GM06990 (cell line): ENCODE measurements at regions not wholly inside any gene's neighbourhood (a gene's known extent, or its start where the extent isn't known, plus 50 kb on each side); places are given as distances from the start of the nearest gene placed in this dataset.

ENCODE experiments used
- DNase-seq: peaks from one replicate; pipeline ENCODE4 v3.0.0-alpha.2; 2011; ENCODE audit not compliant: insufficient read length; ENCODE audit errors: extremely low read depth
- H3K27me3 ChIP-seq: replicated peaks from 2 replicates; pipeline ENCODE4 v1.6.0; 2011; ENCODE audit warnings: low read length; ENCODE audit not compliant: control insufficient read depth, insufficient read depth
- H3K36me3 ChIP-seq: 2 replicates; pipeline ENCODE4 v1.5.1; 2011; ENCODE audit warnings: low read length; ENCODE audit not compliant: control insufficient read depth, insufficient read depth
- H3K4me3 ChIP-seq: replicated peaks from 2 replicates; pipeline ENCODE4 v1.5.1; 2011; ENCODE audit warnings: low read depth, mild to moderate bottlenecking, control low read depth, low read length
- TF ChIP-seq, protein P1 (sequence below): IDR thresholded peaks from 2 replicates; pipeline ENCODE4 v1.5.1; 2011; ENCODE audit warnings: low read length, control low read depth, mild to moderate bottlenecking, inconsistent platforms; ENCODE audit not compliant: insufficient read depth, poor library complexity, severe bottlenecking

DNA sequence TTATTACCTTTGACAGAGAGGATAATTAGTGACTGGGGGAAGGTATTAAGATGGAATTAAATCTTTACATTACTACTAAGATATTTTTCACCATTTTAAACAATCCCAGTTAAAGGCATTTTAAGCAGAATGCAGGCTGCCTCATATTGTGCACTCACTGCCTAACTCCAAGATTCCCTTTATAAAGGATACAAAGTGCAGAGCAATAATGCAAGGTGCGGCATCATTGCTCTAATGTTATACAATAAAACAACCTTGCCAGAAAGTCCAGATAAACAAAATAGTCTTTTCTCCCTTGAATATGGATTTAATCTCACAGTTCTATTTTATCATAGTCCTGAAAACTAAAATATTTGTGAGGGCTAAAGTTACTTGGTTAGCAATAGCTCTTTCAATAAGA lies 1031.6 kb upstream of the SEMA6D start:
- no peaks in the 10 kb centered on the region for H3K36me3 ChIP-seq
- no peaks in the 10 kb centered on the region for H3K27me3 ChIP-seq
- no peak overlapping the region for H3K4me3 ChIP-seq
- TF ChIP-seq, protein P1, sequence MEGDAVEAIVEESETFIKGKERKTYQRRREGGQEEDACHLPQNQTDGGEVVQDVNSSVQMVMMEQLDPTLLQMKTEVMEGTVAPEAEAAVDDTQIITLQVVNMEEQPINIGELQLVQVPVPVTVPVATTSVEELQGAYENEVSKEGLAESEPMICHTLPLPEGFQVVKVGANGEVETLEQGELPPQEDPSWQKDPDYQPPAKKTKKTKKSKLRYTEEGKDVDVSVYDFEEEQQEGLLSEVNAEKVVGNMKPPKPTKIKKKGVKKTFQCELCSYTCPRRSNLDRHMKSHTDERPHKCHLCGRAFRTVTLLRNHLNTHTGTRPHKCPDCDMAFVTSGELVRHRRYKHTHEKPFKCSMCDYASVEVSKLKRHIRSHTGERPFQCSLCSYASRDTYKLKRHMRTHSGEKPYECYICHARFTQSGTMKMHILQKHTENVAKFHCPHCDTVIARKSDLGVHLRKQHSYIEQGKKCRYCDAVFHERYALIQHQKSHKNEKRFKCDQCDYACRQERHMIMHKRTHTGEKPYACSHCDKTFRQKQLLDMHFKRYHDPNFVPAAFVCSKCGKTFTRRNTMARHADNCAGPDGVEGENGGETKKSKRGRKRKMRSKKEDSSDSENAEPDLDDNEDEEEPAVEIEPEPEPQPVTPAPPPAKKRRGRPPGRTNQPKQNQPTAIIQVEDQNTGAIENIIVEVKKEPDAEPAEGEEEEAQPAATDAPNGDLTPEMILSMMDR, result no peak
- no peak for DNase-seq

- Histone ChIP-seq H3K4me3 (no peak overlapping the region), H3K36me3 (no peaks in the 10 kb centered on the region), H3K27me3 (no peaks in the 10 kb centered on the region)
- TF ChIP-seq, protein P1, result no peak
- no peak for DNase-seq
Observed at GRCh38 chr15:46696281-46696680, 1021.0 kb upstream of the SEMA6D start.

- Histone ChIP-seq H3K36me3 (no peaks in the 10 kb centered on the region), H3K4me3 (no peak overlapping the region), H3K27me3 (no peaks in the 10 kb centered on the region)
- DNase-seq, result no peak
- TF ChIP-seq, protein P1, result no peak
Observed at GRCh38 chr15:46701346-46701745, 1016.0 kb upstream of the SEMA6D start.

DNA sequence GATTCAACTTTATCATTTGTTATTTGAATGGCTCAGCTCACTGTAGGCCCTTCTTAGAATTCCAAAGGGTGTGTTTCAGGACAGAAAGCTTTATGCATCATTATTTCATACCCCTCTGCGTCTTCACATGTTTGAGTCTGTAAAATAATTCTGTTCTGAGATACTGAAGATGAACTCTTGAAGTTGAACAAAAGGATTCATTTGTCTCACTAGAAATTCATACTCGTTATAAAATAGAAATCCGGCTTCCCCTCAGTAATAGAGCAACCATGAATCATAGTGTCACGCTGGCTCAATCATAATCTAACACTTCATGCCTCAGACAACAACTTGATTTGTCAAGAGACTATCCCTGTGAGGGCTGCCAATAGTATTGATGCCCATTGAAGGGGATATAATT lies 1015.4 kb upstream of the SEMA6D start:
- no peak for DNase-seq
- H3K4me3 ChIP-seq, result no peak overlapping the region
- no peaks in the 10 kb centered on the region for H3K27me3 ChIP-seq
- no peaks in the 10 kb centered on the region for H3K36me3 ChIP-seq
- TF ChIP-seq, protein P1, result no peak

- TF ChIP-seq, protein P1, result no peak
- peak; percentile 4 for DNase-seq
- H3K4me3 ChIP-seq, result no peak overlapping the region; the same call in 1 of the 2 replicates
- H3K27me3 ChIP-seq, result no peaks in the 10 kb centered on the region
- no peaks in the 10 kb centered on the region for H3K36me3 ChIP-seq
Observed at GRCh38 chr15:46703020-46703861, 1014.1 kb upstream of the SEMA6D start.
